GM11168 (cell line): ENCODE measurements at regions not wholly inside any gene's neighbourhood (a gene's known extent, or its start where the extent isn't known, plus 50 kb on each side); places are given as distances from the start of the nearest gene placed in this dataset.

Experiments used
- in situ Hi-C: fragments of 300-500 bp; cut with MboI; formaldehyde crosslinking; loops from one replicate; pipeline ENCODE4 v1.12.0; 2022; ENCODE audit warnings: low sequenced_read_pairs; ENCODE audit not compliant: unreplicated experiment

DNA sequence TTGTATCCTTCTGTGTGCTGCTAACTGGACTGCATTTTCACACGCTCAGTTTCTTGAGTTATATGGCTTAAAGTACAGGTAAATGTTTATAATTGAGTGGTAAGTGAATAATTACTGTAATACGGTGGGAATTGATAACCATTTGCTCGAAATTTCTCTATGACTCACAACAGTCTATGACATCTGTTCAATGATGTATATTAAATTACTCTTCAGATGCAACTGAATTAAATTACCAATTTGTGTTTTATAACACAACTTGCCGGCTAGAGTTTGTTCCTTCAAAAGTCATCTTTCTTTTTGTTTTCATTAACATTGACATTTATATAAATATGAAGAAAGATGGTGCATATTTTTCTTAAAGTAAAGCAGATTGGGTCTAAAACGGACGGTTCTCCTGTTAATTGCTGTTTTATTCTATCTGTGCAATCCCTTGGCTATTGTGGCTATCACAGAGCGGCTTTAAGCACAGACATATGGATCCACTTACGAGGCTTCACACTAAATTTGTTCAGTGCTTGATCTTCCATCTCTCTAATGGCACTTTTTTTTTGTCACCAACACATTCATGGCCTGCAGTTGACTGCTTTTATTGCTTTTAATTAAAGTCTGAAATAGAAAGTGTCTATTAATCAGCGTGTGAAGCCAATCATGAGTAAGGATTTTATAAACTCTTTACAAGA lies 1291.6 kb upstream of the SLC10A2 start:
- in situ Hi-C loops, result no loop called here

DNA sequence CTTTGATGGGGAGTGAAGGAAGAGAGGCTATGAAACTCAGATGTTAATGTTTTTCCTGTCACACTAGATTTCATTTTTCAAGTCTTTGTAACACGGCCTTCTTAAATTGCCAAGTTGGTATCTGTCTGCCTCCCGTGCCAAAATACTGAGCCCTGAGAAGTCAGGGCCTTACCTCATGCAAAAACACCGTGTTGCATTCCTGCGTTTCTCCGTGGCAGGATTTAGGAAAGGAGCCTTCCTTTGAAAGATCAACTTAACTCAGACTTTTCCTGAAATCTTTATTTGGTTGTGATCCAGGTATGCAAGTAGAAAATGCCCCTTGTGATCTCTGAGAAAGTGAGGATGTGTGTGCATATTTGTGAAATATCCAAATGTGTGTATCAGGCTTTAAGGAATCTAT lies 1291.0 kb upstream of the SLC10A2 start:
- in situ Hi-C loops, result no loop called here

DNA sequence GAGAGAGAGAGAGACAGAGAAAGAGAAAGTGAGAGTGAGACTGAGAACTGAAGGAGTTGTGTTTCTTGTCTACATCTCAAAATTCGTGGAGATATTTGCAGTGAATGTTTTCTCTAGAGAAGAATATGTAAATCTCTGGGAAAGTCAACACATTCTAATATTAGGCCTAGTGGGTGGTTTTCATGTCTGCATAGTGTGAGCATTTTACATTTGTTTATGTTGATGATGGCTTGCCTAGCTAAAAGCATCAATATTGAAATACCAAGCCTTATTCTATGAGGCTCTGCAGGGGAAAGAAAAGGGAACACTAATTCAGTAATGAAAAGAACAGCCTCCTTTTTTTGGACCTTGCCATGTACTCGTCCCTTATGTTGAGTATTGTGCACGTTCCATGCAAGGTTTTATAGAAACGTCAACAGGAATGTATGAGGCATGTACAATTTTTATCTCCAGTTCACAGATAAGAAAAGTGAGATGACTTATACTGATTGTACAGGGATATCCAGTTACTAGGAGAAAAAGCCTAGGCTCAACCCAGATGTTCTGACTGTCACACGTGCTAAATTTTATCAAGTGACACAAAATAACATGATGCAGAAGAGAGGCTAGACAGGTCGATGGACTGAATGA lies 1288.9 kb upstream of the SLC10A2 start:
- in situ Hi-C loops, result no loop called here

DNA sequence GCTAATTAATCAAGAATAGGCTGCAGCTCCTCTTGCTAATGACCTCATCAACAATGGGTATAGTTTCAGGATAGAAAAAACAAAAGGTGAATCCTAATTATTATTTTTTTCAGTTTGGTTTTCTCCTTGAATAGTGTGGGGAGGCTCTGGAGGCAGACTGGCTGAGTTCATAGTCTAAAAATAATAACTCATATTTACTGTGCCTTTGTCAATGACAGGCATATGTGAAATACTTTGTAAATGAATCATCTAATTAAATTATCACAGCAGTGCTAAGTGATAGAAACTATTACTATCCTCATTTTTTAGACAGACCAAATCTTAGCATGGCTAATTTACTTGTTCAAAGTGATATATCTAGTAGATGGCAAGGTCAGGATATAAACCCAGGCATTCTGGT lies 1261.0 kb upstream of the SLC10A2 start:
- in situ Hi-C loops, result no loop called here

DNA sequence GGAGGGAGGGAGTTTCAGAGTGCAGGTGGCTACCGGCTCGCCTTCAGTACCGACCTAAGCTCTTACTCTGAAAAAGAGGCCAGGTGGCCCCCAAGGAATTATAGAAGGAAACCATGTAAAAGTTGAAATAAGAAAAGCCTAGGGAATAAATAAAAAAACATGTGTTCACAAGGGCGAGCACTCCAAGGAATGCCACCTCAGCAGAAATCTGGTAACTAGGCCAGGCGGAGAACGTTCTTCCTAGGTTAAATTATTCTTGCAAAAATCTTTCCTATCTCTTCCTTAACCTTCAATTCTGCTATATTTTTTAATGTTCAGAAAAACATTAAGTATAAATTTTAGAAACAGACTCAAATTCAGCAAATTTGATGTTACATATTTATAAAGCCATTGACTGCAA lies 1260.3 kb upstream of the SLC10A2 start:
- in situ Hi-C loops, result no loop called here

DNA sequence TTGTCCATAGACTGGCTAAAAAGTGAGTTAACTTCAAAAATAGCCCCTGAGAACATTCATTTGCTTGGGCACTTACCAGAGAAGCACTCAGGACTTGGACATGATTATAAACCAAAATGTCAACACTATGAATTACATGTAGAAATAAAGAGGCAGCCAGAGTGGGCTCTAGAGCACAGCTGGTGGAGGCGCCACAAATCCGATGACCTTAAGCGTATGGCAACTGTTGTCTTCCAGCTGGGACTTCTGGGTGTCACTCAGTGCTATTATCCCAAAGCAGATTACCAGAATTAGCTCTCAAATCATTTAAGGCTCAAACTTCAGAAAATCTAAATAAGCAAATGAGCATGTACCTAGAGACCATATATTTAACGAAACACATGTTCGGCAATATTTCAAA lies 1255.5 kb upstream of the SLC10A2 start:
- in situ Hi-C loops, result no loop called here

DNA sequence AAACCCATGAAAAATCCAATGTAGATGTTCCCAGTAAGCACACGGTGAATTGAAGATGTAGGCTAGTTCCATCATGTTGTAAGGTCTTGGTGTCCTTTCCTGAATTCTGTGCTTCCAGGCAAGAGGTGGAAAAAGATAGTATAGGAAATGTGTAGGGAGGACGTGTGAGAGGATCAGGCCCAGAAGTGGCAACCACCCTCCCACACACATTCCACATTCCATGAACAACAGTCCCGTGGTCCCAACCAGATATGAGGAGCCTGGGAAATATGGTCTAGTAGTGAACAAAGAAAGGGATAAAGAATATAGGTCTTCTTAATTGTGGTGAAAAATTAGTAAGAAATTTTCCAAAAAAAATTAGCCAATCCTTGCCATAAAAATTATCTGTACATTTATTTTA lies 1254.2 kb upstream of the SLC10A2 start:
- in situ Hi-C loops, result no loop called here

DNA sequence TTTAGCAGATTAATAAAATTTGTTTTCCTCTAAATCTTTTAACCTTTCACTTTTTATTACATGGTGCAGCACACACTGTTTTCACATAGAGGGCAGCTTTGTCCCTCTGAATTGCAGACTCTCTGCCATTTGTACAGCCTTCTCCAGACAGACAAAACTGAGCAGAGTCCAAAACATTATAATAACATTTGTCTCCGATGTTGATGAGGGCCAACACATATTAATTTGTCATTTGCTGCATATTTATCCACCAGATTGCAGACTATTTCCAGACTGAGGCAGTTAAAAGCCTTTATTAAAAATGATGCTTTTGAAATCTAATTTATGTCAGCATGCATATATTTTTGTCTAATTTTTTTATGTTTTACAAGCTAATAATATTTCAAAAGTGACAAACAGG lies 1251.9 kb upstream of the SLC10A2 start:
- in situ Hi-C loops, result no loop called here

DNA sequence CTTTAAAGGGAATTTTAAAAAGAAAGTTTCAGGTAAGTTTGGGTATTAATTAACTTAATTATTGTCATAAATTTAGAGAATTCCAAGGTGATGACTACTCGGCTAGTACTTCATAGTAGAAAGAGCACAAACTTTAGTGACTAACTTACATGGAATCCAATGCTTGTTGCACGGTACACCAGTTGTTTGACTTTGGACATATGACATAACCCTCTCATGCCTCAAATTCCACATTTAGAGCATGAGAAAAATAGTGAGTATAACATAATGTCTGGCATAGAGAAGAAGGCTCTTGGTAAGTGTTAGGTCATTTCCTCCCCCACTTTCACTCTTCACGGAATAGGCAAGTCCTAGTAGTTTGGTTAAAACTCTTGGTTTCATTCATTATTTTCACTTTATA lies 1249.4 kb upstream of the SLC10A2 start:
- in situ Hi-C loops, result no loop called here

DNA sequence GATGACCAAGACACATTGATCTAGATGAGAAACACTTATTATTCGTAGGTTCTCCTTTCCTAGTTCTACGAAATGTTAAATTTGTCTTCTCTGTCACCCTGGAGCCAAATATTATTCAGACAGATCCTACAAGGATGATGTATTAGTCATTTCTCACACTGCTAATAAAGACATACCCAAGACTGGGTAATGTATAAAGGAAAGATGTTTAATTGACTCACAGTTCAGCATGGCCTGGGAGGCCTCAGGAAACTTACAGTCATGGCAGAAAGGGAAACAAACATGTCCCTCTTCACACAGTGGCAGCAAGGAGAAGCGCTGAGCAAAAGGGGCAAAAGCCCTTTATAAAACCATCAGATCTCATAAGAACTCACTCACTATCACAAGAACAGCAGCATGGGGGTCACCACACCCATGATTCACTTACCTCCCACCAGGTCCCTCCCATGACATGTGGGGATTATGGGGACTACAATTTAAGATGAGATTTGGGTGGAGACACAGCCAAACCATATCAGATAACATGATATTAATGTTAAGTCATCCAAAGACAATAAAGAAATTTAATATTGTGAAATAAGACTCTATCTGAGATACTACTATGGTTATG lies 1248.8 kb upstream of the SLC10A2 start:
- in situ Hi-C loops, result no loop called here

DNA sequence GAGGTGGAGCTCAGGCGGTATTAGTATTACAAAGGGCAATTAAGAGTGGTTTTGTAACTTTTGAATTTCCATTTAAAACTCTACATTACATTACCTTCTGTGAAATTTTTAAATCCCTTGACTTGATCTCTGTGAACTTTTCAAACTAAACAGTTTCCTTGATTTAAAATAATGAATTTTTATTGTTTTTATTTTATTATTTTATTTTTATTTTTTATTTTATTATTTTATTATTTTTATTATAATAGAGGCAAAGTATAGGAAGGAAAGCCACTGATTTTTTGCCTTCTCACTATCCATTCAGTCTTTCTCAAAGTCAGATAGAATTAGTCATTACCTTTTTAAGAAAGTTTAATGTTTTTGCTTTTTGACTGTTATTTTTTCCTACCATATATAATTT lies 1248.1 kb upstream of the SLC10A2 start:
- in situ Hi-C loops, result no loop called here

DNA sequence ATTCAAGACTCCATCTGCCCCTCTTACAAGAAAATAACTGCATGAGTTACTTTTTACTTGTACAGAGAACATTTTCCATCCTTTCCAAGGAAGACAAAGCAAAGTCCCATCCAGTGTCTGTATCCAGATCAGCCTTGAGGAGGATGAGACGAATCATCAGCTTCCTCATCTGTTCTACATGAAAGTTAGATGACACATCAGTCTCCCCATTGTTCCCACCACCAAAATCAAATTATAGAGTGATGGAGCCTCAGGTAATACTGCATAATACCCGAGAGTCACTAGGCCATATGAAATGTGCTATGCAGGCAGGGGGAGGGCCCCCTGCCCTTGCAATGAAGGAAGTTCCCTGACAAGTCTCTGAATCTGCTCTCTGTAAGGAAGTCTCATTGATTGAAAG lies 1244.6 kb upstream of the SLC10A2 start:
- in situ Hi-C loops, result no loop called here

DNA sequence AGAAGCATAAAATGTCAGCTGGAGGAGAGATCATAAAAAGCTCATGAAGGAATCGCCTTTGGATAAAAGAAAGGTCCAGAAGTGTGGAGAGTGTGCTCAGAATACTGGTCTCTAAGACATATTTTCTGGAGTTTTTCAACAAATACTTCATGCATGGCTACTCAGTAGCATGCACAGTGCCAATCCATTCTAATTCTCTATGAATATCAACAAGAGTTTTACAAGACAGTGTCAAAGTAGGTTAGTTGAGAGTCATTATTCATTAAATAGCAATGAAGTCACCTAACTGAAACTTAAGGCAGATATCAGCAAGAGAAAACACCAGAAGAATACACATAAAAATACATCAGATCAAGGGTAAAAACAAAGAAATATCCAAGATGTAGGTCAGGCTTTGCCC lies 1243.2 kb upstream of the SLC10A2 start:
- in situ Hi-C loops, result no loop called here

DNA sequence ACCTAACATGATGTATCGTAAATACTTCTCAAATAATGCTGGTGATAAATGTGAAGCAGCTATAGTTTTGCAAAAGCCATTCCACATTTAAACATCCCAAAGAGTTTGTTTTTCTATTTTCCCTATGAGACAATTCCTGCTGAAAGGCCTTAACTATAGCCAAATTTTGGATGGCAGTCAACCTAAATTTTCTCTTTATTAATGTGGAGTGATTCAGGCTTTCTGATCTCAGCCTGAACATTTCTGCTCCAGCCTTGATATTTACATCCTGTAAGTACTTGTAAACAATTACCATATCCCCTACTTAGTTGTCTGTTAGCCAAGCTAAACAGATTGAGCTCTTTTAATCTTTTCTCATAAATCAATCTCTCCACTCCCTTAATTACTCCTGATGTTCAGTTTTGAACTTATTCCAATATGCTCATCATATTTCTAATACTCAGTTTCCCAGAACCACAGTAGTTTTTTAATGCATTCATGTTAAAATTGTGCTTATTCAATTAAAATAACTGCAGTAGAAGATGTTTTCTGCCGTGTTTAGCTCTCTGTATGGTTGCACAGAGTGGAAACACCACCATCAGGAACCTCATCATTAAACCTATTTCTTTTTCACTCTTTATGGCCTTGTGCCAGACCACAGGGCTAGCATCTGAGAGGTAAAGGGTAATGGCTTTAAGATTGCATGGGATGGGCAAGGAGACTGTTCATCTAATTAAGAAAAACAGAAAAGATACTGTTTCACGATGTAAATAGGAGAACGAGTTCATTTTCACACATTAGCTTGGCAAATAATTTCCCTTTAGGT lies 1235.2 kb upstream of the SLC10A2 start:
- in situ Hi-C loops, result no loop called here

DNA sequence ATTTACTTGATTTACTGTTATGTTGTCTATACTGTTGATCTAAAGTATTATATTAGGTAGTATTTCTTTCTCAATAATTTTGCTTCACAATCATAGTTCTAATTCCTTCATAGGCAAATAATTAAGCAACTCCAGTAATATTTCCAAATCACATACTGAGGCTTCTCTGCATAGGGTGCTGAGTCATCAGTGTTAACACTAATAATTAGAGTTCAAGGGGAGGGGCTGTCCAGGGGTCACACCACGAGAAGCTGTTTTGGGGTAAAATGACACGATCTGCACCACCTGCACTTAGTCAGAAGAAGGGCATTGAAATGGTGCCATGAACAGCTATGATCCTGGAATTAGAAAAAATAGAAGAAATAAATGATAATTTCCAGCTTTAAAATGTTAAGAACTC lies 1230.9 kb upstream of the SLC10A2 start:
- in situ Hi-C loops, result no loop called here

DNA sequence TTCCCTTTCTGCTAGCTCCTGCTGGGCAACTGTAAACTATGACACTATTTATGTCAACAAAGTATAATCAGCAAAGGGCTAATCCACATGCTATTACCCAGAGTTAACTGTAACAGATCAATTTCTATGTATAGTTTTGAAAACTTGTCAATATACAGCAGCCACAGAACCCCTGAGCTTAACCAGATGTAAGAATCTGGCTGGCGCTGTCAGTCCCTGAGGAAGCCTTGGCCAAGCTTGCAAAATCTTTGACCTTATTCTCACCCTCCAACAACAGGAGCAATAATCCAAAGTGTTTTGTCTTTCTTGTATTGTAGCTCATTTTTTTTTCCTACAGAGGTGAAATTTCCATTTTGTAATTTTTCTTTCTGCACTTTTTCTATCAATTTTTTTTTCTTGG lies 1230.1 kb upstream of the SLC10A2 start:
- in situ Hi-C loops, result no loop called here

DNA sequence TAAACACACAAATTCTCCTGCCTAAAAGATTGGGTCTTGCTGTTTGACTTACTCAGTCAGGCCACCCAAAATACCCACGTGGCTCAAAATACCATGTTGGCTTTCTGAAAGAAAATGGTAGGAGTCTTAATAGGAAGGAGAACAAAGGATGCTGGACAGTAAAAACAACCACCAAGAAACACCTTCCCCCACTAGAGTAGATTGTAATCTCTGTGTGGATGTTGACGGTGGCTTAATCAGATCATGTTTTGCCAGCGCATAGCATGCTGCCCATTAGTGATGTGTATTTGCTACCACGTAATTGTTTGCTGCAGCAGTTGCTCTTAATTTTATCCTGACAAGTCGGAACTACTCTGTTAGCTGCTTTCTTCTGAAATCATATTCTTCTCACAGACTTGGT lies 1229.3 kb upstream of the SLC10A2 start:
- in situ Hi-C loops, result no loop called here

DNA sequence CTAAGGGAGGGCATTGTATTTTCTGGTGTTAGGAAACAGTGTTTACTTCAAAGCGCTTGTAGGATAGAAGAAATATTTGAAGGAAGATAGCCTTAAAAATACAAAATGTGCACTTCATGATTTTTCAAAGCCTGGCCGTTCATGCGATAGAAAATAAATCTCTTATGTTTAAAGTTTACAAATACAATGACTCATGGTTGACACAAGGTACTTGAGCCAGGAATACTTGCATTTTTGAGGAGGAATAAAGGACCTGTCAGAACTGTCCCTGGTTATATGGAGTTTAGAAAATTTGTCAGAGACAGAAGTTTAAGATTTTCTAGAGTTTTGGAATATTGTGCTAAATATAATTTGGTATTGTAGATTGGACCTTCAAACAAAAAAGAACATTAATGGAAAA lies 1223.2 kb upstream of the SLC10A2 start:
- in situ Hi-C loops, result no loop called here

DNA sequence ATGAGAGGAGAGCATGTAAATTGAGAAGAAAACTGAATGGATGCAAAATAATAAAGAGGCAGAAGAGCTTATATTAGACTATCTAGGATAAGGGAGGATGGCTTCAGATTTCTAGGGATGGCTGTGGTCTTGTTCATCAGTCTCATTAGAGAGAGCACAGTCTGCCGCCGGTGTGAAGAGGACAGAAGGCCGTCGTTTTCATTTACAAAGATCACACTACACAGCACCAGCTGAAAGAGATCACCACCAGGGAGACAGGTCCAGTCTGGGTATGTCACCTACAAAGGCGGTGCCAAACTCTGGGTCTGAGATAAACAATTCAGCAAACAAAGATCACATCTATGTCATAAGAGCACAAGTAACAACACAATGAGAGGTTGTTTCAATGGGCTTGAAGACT lies 1222.3 kb upstream of the SLC10A2 start:
- in situ Hi-C loops, result no loop called here

DNA sequence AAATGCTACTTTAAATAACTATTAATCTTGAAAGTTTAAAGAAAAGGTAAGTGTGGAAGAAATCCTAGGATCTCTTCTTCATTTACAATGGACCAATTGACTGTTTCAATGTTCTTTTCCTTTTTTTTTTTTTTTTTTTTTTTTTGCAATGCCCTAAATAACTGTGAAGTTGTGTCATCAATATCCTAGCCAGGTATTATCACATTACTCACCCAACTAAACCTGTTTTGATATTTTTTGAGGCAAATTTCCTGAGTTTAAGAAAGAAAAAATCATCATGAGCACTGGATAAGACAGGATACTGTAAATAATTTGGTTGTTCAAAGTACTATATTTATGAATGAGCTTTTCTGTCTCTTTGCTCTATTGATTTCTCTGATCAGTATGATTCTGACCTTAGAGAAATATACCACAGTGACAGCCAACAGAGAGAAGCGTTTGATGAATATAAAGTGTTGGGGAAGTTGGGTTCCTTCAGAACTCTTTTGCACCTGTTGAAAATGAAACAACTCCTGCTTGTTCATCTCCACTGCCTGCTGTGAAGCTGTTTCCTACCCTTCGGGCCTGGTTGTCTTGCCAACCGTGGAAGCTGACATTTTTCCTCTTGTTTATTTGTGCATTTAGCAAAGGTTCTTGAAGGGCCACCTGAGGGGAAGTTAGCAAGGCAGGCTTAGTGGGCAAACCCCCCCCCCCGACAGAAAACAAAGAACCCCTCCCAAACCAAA lies 1220.5 kb upstream of the SLC10A2 start:
- in situ Hi-C loops, result no loop called here

DNA sequence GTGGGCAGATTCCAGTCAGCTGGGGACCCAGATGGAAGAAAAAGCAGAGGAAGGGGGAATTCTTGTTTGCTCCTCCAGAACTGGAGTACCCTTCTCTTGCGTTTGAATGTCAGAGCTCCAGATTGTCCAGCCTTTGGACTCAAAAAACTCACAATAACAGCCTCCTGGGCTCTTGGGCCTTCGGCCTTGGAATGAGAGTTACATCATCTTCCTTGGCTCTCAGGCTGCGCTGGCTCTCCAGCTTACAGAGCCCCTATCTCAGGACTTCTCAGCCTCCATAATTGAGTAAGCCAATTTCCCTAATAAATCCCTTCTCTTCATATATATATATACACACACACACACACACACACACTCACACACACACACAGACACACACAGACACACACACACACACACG lies 1215.7 kb upstream of the SLC10A2 start:
- in situ Hi-C loops, result no loop called here
